ENCODE measurements at regions not wholly inside any gene's neighbourhood (a gene's known extent, or its start where the extent isn't known, plus 50 kb on each side); places are given as distances from the start of the nearest gene placed in this dataset.

- ATAC-seq (no peak), DNase-seq (no peak)
- intact Hi-C loops (cut with micrococcal nuclease), result no loop called here
These were observed 90.4 kb upstream of the IGFBP3 start for GRCh38 chr7:46011501-46011900.

- ATAC-seq, result no peak
- DNase-seq, result no peak
- intact Hi-C loops (cut with micrococcal nuclease), result no loop called here
These were observed 90.0 kb upstream of the IGFBP3 start for GRCh38 chr7:46011059-46011458.

- ATAC-seq (no peak), DNase-seq (no peak)
- intact Hi-C loops (cut with micrococcal nuclease), result no loop called here
These were observed 88.1 kb upstream of the IGFBP3 start for GRCh38 chr7:46009211-46009610.

GRCh38 chr7:46007990-46008643, 87.0 kb upstream of the IGFBP3 start:
- DNase-seq (no peak), ATAC-seq (peak; percentile 57)
- intact Hi-C loops (cut with micrococcal nuclease), result no loop called here

GRCh38 chr7:46007194-46007593, 86.1 kb upstream of the IGFBP3 start:
- no peak for DNase-seq
- intact Hi-C loops (cut with micrococcal nuclease), result no loop called here
- no peak for ATAC-seq

- DNase-seq, result no peak
- ATAC-seq, result no peak
- intact Hi-C loops (cut with micrococcal nuclease), result no loop called here
These were observed 85.7 kb upstream of the IGFBP3 start for GRCh38 chr7:46006723-46007122.

GRCh38 chr7:46006212-46006611, 85.1 kb upstream of the IGFBP3 start:
- DNase-seq, result no peak
- intact Hi-C loops (cut with micrococcal nuclease), result no loop called here

GRCh38 chr7:46004965-46005364, 83.9 kb upstream of the IGFBP3 start:
- ATAC-seq (no peak), DNase-seq (no peak)
- intact Hi-C loops (cut with micrococcal nuclease), result no loop called here

More at GRCh38 chr7:46006212-46006611, 85.1 kb upstream of the IGFBP3 start:
- no peak for ATAC-seq

GRCh38 chr7:46003896-46004875, 83.1 kb upstream of the IGFBP3 start:
- ATAC-seq, result no peak

GRCh38 chr7:46003161-46003560, 82.1 kb upstream of the IGFBP3 start:
- intact Hi-C loops (cut with micrococcal nuclease), result no loop called here
- DNase-seq, result no peak

More at GRCh38 chr7:46003896-46004875, 83.1 kb upstream of the IGFBP3 start:
- intact Hi-C loops (cut with micrococcal nuclease), result no loop called here
- DNase-seq, result no peak

GRCh38 chr7:46000513-46000912, 79.4 kb upstream of the IGFBP3 start:
- intact Hi-C loops (cut with micrococcal nuclease), result no loop called here
- no peak for DNase-seq
- ATAC-seq, result no peak

More at GRCh38 chr7:46003161-46003560, 82.1 kb upstream of the IGFBP3 start:
- ATAC-seq, result no peak

GRCh38 chr7:45999541-45999940, 78.5 kb upstream of the IGFBP3 start:
- DNase-seq (no peak), ATAC-seq (no peak)
- intact Hi-C loops (cut with micrococcal nuclease), result no loop called here

- ATAC-seq (no peak), DNase-seq (no peak)
- intact Hi-C loops (cut with micrococcal nuclease), result no loop called here
These were observed 77.4 kb upstream of the IGFBP3 start for GRCh38 chr7:45998506-45998905.

GRCh38 chr7:45993621-45994020, 72.5 kb upstream of the IGFBP3 start:
- DNase-seq (no peak), ATAC-seq (no peak)
- intact Hi-C loops (cut with micrococcal nuclease), result no loop called here

- intact Hi-C loops (cut with micrococcal nuclease), result no loop called here
- DNase-seq, result no peak
- ATAC-seq, result no peak
These were observed 71.8 kb upstream of the IGFBP3 start for GRCh38 chr7:45992826-45993225.

- ATAC-seq, result no peak
- no peak for DNase-seq
- intact Hi-C loops (cut with micrococcal nuclease), result no loop called here
These were observed 69.2 kb upstream of the IGFBP3 start for GRCh38 chr7:45990276-45990675.

- intact Hi-C loops (cut with micrococcal nuclease), result no loop called here
- no peak for DNase-seq
- no peak for ATAC-seq
These were observed 67.5 kb upstream of the IGFBP3 start for GRCh38 chr7:45988405-45989057.

GRCh38 chr7:45987521-45988290, 66.6 kb upstream of the IGFBP3 start:
- DNase-seq (no peak), ATAC-seq (no peak)
- intact Hi-C loops (cut with micrococcal nuclease), result no loop called here

All from left ventricle myocardium superior (tissue), 1 donor.